SK-N-SH treated with all-trans-retinoic acid at 6 μM for 48 hours (cell line): ENCODE measurements at regions not wholly inside any gene's neighbourhood (a gene's known extent, or its start where the extent isn't known, plus 50 kb on each side); places are given as distances from the start of the nearest gene placed in this dataset.

ENCODE experiments used
- ARNTL ChIP-seq: fragments of 450-650 bp; formaldehyde crosslinking; IDR thresholded peaks from 2 replicates; pipeline ENCODE4 v1.5.0; 2020; ENCODE audit warnings: low read depth, mild to moderate bottlenecking, moderate library complexity, borderline replicate concordance
- TF ChIP-seq, protein P1 (sequence below): fragments of 250-450 bp; sonication (Bioruptor Pico); IDR thresholded peaks from 2 replicates; pipeline ENCODE4 v1.8.0; 2020; ENCODE audit warnings: mild to moderate bottlenecking, moderate library complexity, borderline replicate concordance

DNA sequence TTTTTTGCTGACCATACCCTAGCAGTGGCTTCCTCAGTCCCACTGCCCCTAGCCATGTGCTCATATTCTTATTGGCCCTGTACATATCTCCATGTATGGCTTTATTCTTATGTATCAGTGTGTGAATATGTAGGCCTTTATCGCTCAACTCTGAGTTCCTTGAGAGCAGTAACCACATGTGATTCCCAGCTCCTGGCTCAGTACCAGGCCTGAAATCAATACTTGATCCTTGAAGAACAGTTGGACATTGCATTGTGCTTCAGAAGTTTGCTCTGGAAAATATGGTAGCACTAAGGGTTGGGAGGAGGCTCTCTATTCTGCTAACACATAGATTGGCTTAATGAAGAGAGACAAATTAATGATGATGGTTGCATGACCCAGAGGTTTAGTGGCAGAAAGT is 118.8 kb upstream of the FERMT1 start:
- TF ChIP-seq, protein P1, sequence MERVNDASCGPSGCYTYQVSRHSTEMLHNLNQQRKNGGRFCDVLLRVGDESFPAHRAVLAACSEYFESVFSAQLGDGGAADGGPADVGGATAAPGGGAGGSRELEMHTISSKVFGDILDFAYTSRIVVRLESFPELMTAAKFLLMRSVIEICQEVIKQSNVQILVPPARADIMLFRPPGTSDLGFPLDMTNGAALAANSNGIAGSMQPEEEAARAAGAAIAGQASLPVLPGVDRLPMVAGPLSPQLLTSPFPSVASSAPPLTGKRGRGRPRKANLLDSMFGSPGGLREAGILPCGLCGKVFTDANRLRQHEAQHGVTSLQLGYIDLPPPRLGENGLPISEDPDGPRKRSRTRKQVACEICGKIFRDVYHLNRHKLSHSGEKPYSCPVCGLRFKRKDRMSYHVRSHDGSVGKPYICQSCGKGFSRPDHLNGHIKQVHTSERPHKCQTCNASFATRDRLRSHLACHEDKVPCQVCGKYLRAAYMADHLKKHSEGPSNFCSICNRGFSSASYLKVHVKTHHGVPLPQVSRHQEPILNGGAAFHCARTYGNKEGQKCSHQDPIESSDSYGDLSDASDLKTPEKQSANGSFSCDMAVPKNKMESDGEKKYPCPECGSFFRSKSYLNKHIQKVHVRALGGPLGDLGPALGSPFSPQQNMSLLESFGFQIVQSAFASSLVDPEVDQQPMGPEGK, result no peak
- TF ChIP-seq ARNTL (CRISPR knock-in tag), result no peak
